ENCODE measurements at regions not wholly inside any gene's neighbourhood (a gene's known extent, or its start where the extent isn't known, plus 50 kb on each side); places are given as distances from the start of the nearest gene placed in this dataset.
A peak's percentile ranks its signal among the peaks of the same experiment; 100 is the strongest.

DNA sequence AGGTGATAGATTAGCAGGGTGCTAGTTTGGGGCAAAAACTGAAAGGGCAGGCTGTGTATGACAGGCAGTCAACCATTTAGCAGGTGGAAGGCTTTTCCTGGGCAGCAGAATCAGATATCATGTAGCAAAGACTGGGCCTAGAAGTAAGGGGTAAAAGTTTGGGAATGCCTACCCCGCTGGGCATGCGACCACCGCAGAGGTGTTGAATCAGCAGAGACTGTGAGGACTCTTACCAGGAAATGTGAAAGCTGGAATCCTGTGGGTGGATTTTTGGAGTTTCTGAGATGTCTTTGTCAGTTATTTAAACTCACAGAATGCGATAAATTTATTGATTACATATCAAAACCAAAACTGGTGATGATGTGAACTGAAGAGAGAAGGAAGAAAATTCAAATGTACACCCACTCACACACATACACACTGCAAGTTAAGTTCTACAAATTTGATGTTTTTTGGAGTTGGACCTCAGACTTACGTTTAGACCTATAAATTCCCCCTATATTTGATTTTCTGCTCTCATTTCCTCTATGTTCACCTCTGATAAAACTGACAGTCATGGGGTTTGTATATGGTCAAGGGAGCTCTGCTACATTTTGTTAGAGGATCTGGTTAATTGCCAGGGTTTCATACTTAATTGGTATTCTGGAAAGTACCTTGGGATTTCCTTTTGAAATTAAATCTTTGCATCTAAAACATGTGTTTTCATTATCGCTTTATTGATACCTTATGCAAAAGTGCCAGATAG, 333.6 kb downstream of the CSNK1G3 start:
- Histone ChIP-seq H3K9me3 (ENCODE audit: low read depth, low read length) (no peaks in the 10 kb centered on the region), H4K20me1 (ENCODE audit: insufficient read depth, low read length) (no peaks in the 10 kb centered on the region), H3K27ac (ENCODE audit: low read depth, low read length) (peak overlapping the region; percentile 22), H3K36me3 (ENCODE audit: insufficient read depth, low read length) (no peaks in the 10 kb centered on the region), H3K4me2 (ENCODE audit: insufficient read depth, low read length) (no peak overlapping the region), H3K27me3 (ENCODE audit: insufficient read depth, low read length) (no peaks in the 10 kb centered on the region), H3K4me1 (ENCODE audit: insufficient read depth, low read length) (peaks cover 6% of the 10 kb centered on the region), H2AFZ (ENCODE audit: low read length) (peak overlapping the region; percentile 82), H3K79me2 (ENCODE audit: insufficient read depth, low read length) (no peaks in the 10 kb centered on the region), H3K4me3 (ENCODE audit: insufficient read depth, low read length) (no peak overlapping the region)
- TF ChIP-seq CTCF (IDR thresholded peaks at IDR 0.05; ENCODE audit: extremely low read depth, low read depth, low read length): no peak
- no peak for DNase-seq (ENCODE audit: insufficient read length, low spot score, missing footprints)

- TF ChIP-seq CTCF (IDR thresholded peaks at IDR 0.05; ENCODE audit: extremely low read depth, low read depth, low read length): no peak
- no peaks in the 10 kb centered on the region for H3K36me3 ChIP-seq (ENCODE audit: insufficient read depth, low read length)
- no peak for DNase-seq (ENCODE audit: insufficient read length, low spot score, missing footprints)
- H3K79me2 ChIP-seq (ENCODE audit: insufficient read depth, low read length): no peaks in the 10 kb centered on the region
- H4K20me1 ChIP-seq (ENCODE audit: insufficient read depth, low read length): no peaks in the 10 kb centered on the region
- H2AFZ ChIP-seq (ENCODE audit: low read length): peak overlapping the region; percentile 82
- H3K9me3 ChIP-seq (ENCODE audit: low read depth, low read length): no peaks in the 10 kb centered on the region
- no peaks in the 10 kb centered on the region for H3K27me3 ChIP-seq (ENCODE audit: insufficient read depth, low read length)
- peak overlapping the region; percentile 22 for H3K27ac ChIP-seq (ENCODE audit: low read depth, low read length)
- no peak overlapping the region for H3K4me3 ChIP-seq (ENCODE audit: insufficient read depth, low read length)
- H3K4me1 ChIP-seq (ENCODE audit: insufficient read depth, low read length): peaks cover 6% of the 10 kb centered on the region
- H3K4me2 ChIP-seq (ENCODE audit: insufficient read depth, low read length): no peak overlapping the region
Observed at GRCh38 chr5:123844873-123845272, 332.9 kb downstream of the CSNK1G3 start.

GRCh38 chr5:123835421-123835820, 323.4 kb downstream of the CSNK1G3 start:
- Histone ChIP-seq H4K20me1 (ENCODE audit: insufficient read depth, low read length) (no peaks in the 10 kb centered on the region), H3K4me1 (ENCODE audit: insufficient read depth, low read length) (peaks cover 14% of the 10 kb centered on the region), H3K27ac (ENCODE audit: low read depth, low read length) (peak overlapping the region; percentile 51), H2AFZ (ENCODE audit: low read length) (peak overlapping the region; percentile 24), H3K36me3 (ENCODE audit: insufficient read depth, low read length) (no peaks in the 10 kb centered on the region), H3K27me3 (ENCODE audit: insufficient read depth, low read length) (no peaks in the 10 kb centered on the region), H3K9me3 (ENCODE audit: low read depth, low read length) (no peaks in the 10 kb centered on the region), H3K79me2 (ENCODE audit: insufficient read depth, low read length) (no peaks in the 10 kb centered on the region), H3K4me2 (ENCODE audit: insufficient read depth, low read length) (peak overlapping the region; percentile 14), H3K4me3 (ENCODE audit: insufficient read depth, low read length) (peak overlapping the region; percentile 5)
- no peak for TF ChIP-seq CTCF (IDR thresholded peaks at IDR 0.05; ENCODE audit: extremely low read depth, low read depth, low read length)
- DNase-seq (ENCODE audit: insufficient read length, low spot score, missing footprints): peak; percentile 55

- H4K20me1 ChIP-seq (ENCODE audit: insufficient read depth, low read length): no peaks in the 10 kb centered on the region
- TF ChIP-seq CTCF (IDR thresholded peaks at IDR 0.05; ENCODE audit: extremely low read depth, low read depth, low read length): no peak
- no peak overlapping the region for H3K4me2 ChIP-seq (ENCODE audit: insufficient read depth, low read length)
- no peak overlapping the region for H3K27ac ChIP-seq (ENCODE audit: low read depth, low read length)
- H3K9me3 ChIP-seq (ENCODE audit: low read depth, low read length): no peaks in the 10 kb centered on the region
- no peak overlapping the region for H2AFZ ChIP-seq (ENCODE audit: low read length)
- no peaks in the 10 kb centered on the region for H3K36me3 ChIP-seq (ENCODE audit: insufficient read depth, low read length)
- no peaks in the 10 kb centered on the region for H3K79me2 ChIP-seq (ENCODE audit: insufficient read depth, low read length)
- H3K27me3 ChIP-seq (ENCODE audit: insufficient read depth, low read length): no peaks in the 10 kb centered on the region
- DNase-seq (ENCODE audit: insufficient read length, low spot score, missing footprints): peak; percentile 3
- H3K4me1 ChIP-seq (ENCODE audit: insufficient read depth, low read length): peaks cover 5% of the 10 kb centered on the region
- H3K4me3 ChIP-seq (ENCODE audit: insufficient read depth, low read length): no peak overlapping the region
Observed at GRCh38 chr5:123830575-123830974, 318.6 kb downstream of the CSNK1G3 start.
